A673 (cell line): ENCODE measurements at regions not wholly inside any gene's neighbourhood (a gene's known extent, or its start where the extent isn't known, plus 50 kb on each side); places are given as distances from the start of the nearest gene placed in this dataset.

Experiments used
- BruUV-seq: library from RNA; stranded (reverse); fragments of 400-500 nt; replicated peaks from 2 replicates; lab custom pipeline; 2021; lab: Mats Ljungman, UMichigan
- CTCF ChIA-PET: fragments of 300-600 bp; sonication (Branson Sonifier 250); formaldehyde crosslinking; loops from one replicate; lab custom pipeline; 2022; ENCODE audit warnings: antibody characterized with exemption; lab: Charles Lee
- POLR2A ChIA-PET: fragments of 300-600 bp; sonication (Branson Sonifier 250); formaldehyde crosslinking; loops from one replicate; lab custom pipeline; 2022; ENCODE audit warnings: antibody characterized with exemption; ENCODE audit not compliant: low non-redundant PET; lab: Charles Lee
- DNase-seq: peaks from one replicate; pipeline ENCODE4 v3.0.0-alpha.2; 2015; ENCODE audit warnings: low spot score
- H3K27ac ChIP-seq: fragments of 200-600 bp; sonication (generic); 2 replicates; pipeline ENCODE4 v1.5.1; 2016; ENCODE audit warnings: mixed run types, low read depth, mild to moderate bottlenecking, mixed read lengths, antibody characterized with exemption, low read length; ENCODE audit not compliant: poor library complexity, severe bottlenecking
- H3K27me3 ChIP-seq: fragments of 200-600 bp; sonication (generic); replicated peaks from 2 replicates; pipeline ENCODE4 v1.6.1; 2017; ENCODE audit warnings: mixed run types, low read depth, mild to moderate bottlenecking, mixed read lengths, antibody characterized with exemption, low read length; ENCODE audit not compliant: insufficient read depth, poor library complexity
- H3K36me3 ChIP-seq: fragments of 200-600 bp; sonication (generic); 2 replicates; pipeline ENCODE4 v1.6.1; 2016; ENCODE audit warnings: mixed run types, mild to moderate bottlenecking, mixed read lengths, antibody characterized with exemption, low read length; ENCODE audit not compliant: insufficient read depth, poor library complexity, severe bottlenecking
- H3K4me1 ChIP-seq: fragments of 200-600 bp; sonication (generic); 2 replicates; pipeline ENCODE4 v1.6.1; 2017; ENCODE audit warnings: mixed run types, mild to moderate bottlenecking, mixed read lengths, antibody characterized with exemption, low read length; ENCODE audit not compliant: insufficient read depth, poor library complexity, severe bottlenecking
- H3K4me3 ChIP-seq: fragments of 200-600 bp; sonication (generic); 2 replicates; pipeline ENCODE4 v1.5.1; 2016; ENCODE audit warnings: low read depth, mixed run types, mild to moderate bottlenecking, mixed read lengths, low read length; ENCODE audit not compliant: poor library complexity, severe bottlenecking
- H3K9me3 ChIP-seq: fragments of 200-600 bp; sonication (generic); 2 replicates; pipeline ENCODE4 v1.6.1; 2016; ENCODE audit warnings: mixed run types, low read depth, mild to moderate bottlenecking, mixed read lengths, antibody characterized with exemption, low read length; ENCODE audit not compliant: poor library complexity, severe bottlenecking
- CTCF ChIP-seq: fragments of 300-800, 200-600 bp; sonication (generic); conservative IDR thresholded peaks from 2 replicates; pipeline ENCODE4 v1.5.1; 2017; ENCODE audit warnings: low read depth, mild to moderate bottlenecking, antibody characterized with exemption, low read length, moderate library complexity, mixed read lengths
- EZH2 ChIP-seq: fragments of 200-600 bp; sonication (generic); IDR thresholded peaks from 2 replicates; pipeline ENCODE4 v1.6.1; 2017; ENCODE audit warnings: borderline replicate concordance, low read depth, mild to moderate bottlenecking, mixed read lengths, antibody characterized with exemption, low read length; ENCODE audit not compliant: poor library complexity, severe bottlenecking
- intact Hi-C: fragments of 100-400 bp; cut with micrococcal nuclease; formaldehyde crosslinking; loops from one replicate; pipeline ENCODE4 v1.10.0; 2022; ENCODE audit not compliant: unreplicated experiment

- POLR2A ChIA-PET: no interaction called here
- intact Hi-C loops: no loop called here
- Histone ChIP-seq H3K36me3 (no peaks in the 10 kb centered on the region), H3K9me3 (no peaks in the 10 kb centered on the region), H3K27ac (no peak overlapping the region), H3K27me3 (peaks cover 6% of the 10 kb centered on the region), H3K4me3 (no peak overlapping the region), H3K4me1 (no peaks in the 10 kb centered on the region)
- CTCF ChIA-PET: no interaction called here
- BruUV-seq: no TSS peak
- no peak for DNase-seq
- TF ChIP-seq CTCF (no peak), EZH2 (no peak)
These were observed 163.1 kb downstream of the SOD2 start for GRCh38 chr6:159529934-159530333.

GRCh38 chr6:159527351-159527750, 165.7 kb downstream of the SOD2 start:
- Histone ChIP-seq H3K4me3 (no peak overlapping the region), H3K36me3 (no peaks in the 10 kb centered on the region), H3K27me3 (peaks cover 7% of the 10 kb centered on the region), H3K27ac (no peak overlapping the region), H3K4me1 (no peaks in the 10 kb centered on the region), H3K9me3 (no peaks in the 10 kb centered on the region)
- intact Hi-C loops: no loop called here
- peak; percentile 27; the same call in 1 of the 2 replicates for TF ChIP-seq CTCF
- TF ChIP-seq EZH2: no peak
- POLR2A ChIA-PET: no interaction called here
- no peak for DNase-seq
- CTCF ChIA-PET: no interaction called here
- no TSS peak for BruUV-seq

GRCh38 chr6:159525445-159526025, 167.5 kb downstream of the SOD2 start:
- intact Hi-C loops: no loop called here
- Histone ChIP-seq H3K4me3 (no peak overlapping the region), H3K27me3 (peaks cover 7% of the 10 kb centered on the region), H3K4me1 (no peaks in the 10 kb centered on the region), H3K9me3 (no peaks in the 10 kb centered on the region), H3K36me3 (no peaks in the 10 kb centered on the region), H3K27ac (no peak overlapping the region)
- no peak for DNase-seq
- ChIA-PET POLR2A (no interaction called here), CTCF (no interaction called here)
- no peak for TF ChIP-seq EZH2
- no peak for TF ChIP-seq CTCF
- no TSS peak for BruUV-seq
